ENCODE measurements at regions not wholly inside any gene's neighbourhood (a gene's known extent, or its start where the extent isn't known, plus 50 kb on each side); places are given as distances from the start of the nearest gene placed in this dataset.
"Not testable (repeated sequence)": the region's sequence is repeated elsewhere in the genome, so short reads cannot be mapped to it uniquely, and the experiment has no call there.

DNA sequence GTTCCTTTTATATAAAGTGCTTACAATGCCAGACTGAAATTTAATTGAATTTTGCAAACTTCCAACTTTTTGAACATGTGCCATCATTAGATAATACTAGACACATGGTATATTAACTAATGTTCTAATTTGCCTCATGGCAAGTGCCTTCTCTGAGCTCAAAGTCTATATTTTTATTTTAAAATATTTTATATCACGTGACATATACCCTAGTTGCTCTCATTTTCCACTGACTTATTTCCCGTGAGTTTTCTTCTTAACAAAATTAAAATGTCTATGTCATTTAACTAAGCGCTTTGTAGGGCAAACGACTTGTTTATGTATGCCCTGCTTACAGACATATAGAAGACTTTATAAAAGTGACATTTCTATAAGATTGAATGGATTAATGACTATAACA lies 509.6 kb upstream of the SYT4 start:
- H2AFZ ChIP-seq (ENCODE audit: insufficient read depth, low read length, poor library complexity): no peak overlapping the region
- H4K91ac ChIP-seq (ENCODE audit: low read depth, low read length): no peak overlapping the region
- no peak overlapping the region for H3K4me2 ChIP-seq (ENCODE audit: low read length)
- no peak overlapping the region for H3K27ac ChIP-seq (ENCODE audit: low read depth, low read length)
- H2BK120ac ChIP-seq (ENCODE audit: insufficient read depth, low read length, poor library complexity): no peak overlapping the region
- H3K36me3 ChIP-seq (ENCODE audit: control insufficient read depth in 1 of 2, insufficient read depth in 2 of 2, low read length in 2 of 2): no peaks in the 10 kb centered on the region
- H3K14ac ChIP-seq (ENCODE audit: low read length): no peak overlapping the region
- no peak overlapping the region for H3K4me3 ChIP-seq (ENCODE audit: low read depth, low read length)
- no CpG with 5 or more reads among the region's 4 CpGs for WGBS (ENCODE audit: extremely low coverage, insufficient coverage, insufficient read length)
- no peak overlapping the region for H2BK12ac ChIP-seq (ENCODE audit: low read length)
- H3K23ac ChIP-seq (ENCODE audit: low read length): no peak overlapping the region
- H3K9me3 ChIP-seq (ENCODE audit: insufficient read depth, low read depth, low read length): no peaks in the 10 kb centered on the region
- H3K18ac ChIP-seq (ENCODE audit: low read length): no peak overlapping the region
- no peak overlapping the region for H2BK5ac ChIP-seq (ENCODE audit: low read depth, low read length, poor library complexity)
- no peaks in the 10 kb centered on the region for H3K79me2 ChIP-seq (ENCODE audit: control insufficient read depth, insufficient read depth, low read length, poor library complexity)
- DNase-seq: no peak
- no peaks in the 10 kb centered on the region for H3K79me1 ChIP-seq (ENCODE audit: low read length)
- H3K9ac ChIP-seq (ENCODE audit: low read length): no peak overlapping the region
- H3K4me1 ChIP-seq (ENCODE audit: control insufficient read depth in 1 of 2, insufficient read depth in 2 of 2, low read length in 2 of 2): no peaks in the 10 kb centered on the region
- H2AK5ac ChIP-seq (ENCODE audit: low read length): no peak overlapping the region
- no peak overlapping the region for H4K12ac ChIP-seq (ENCODE audit: low read depth, low read length)
- no peak overlapping the region for H3K4ac ChIP-seq (ENCODE audit: low read depth, low read length)
- H4K8ac ChIP-seq (ENCODE audit: low read depth, low read length): no peak overlapping the region
- H3K27me3 ChIP-seq (ENCODE audit: insufficient read depth, low read length): no peaks in the 10 kb centered on the region

DNA sequence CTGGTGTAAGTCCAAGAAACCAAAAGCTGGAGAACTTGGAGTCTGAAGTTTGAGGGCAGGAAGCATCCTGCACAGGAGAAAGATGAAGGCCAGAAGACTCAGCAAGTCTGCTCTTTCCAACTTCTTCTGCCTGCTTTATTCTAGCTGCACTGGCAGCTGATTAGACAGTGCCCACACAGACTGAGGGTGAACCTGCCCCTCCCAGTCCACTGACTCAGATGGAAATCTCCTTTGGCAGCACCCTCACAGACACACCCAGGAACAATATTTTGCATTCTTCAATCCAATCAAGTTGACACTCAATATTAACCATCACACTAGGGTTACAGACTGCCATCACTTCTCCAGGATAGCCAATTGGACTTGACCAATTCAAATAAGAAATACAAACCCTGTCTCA lies 510.4 kb upstream of the SYT4 start:
- not testable (repeated sequence) for H3K4ac ChIP-seq (ENCODE audit: low read depth, low read length)

GRCh38 chr18:43789234-43790000 lies 512.1 kb upstream of the SYT4 start:
- H3K4me3 ChIP-seq (ENCODE audit: low read depth, low read length): no peak overlapping the region
- no peak overlapping the region for H3K23ac ChIP-seq (ENCODE audit: low read length)
- no peaks in the 10 kb centered on the region for H3K79me2 ChIP-seq (ENCODE audit: control insufficient read depth, insufficient read depth, low read length, poor library complexity)
- no peak overlapping the region for H3K4me2 ChIP-seq (ENCODE audit: low read length)
- H3K14ac ChIP-seq (ENCODE audit: low read length): no peak overlapping the region
- H3K27me3 ChIP-seq (ENCODE audit: insufficient read depth, low read length): no peaks in the 10 kb centered on the region
- H3K27ac ChIP-seq (ENCODE audit: low read depth, low read length): no peak overlapping the region
- no peak overlapping the region for H3K9ac ChIP-seq (ENCODE audit: low read length)
- no peak overlapping the region for H4K8ac ChIP-seq (ENCODE audit: low read depth, low read length)
- H3K9me3 ChIP-seq (ENCODE audit: insufficient read depth, low read depth, low read length): no peaks in the 10 kb centered on the region
- H2AFZ ChIP-seq (ENCODE audit: insufficient read depth, low read length, poor library complexity): no peak overlapping the region
- H2BK120ac ChIP-seq (ENCODE audit: insufficient read depth, low read length, poor library complexity): no peak overlapping the region
- no peak overlapping the region for H4K91ac ChIP-seq (ENCODE audit: low read depth, low read length)
- no peaks in the 10 kb centered on the region for H3K36me3 ChIP-seq (ENCODE audit: control insufficient read depth in 1 of 2, insufficient read depth in 2 of 2, low read length in 2 of 2)
- H3K79me1 ChIP-seq (ENCODE audit: low read length): no peaks in the 10 kb centered on the region
- no peak overlapping the region for H2BK12ac ChIP-seq (ENCODE audit: low read length)
- H2AK5ac ChIP-seq (ENCODE audit: low read length): no peak overlapping the region
- WGBS (ENCODE audit: extremely low coverage, insufficient coverage, insufficient read length): no CpG with 5 or more reads among the region's 3 CpGs
- H3K4ac ChIP-seq (ENCODE audit: low read depth, low read length): no peak overlapping the region
- no peaks in the 10 kb centered on the region for H3K4me1 ChIP-seq (ENCODE audit: control insufficient read depth in 1 of 2, insufficient read depth in 2 of 2, low read length in 2 of 2)
- H4K12ac ChIP-seq (ENCODE audit: low read depth, low read length): no peak overlapping the region
- H2BK5ac ChIP-seq (ENCODE audit: low read depth, low read length, poor library complexity): no peak overlapping the region
- no peak overlapping the region for H3K18ac ChIP-seq (ENCODE audit: low read length)
- DNase-seq: no peak

More for the DNA sequence above, 510.4 kb upstream of the SYT4 start:
- not testable (repeated sequence) for H3K9me3 ChIP-seq (ENCODE audit: insufficient read depth, low read depth, low read length); H3K18ac ChIP-seq (ENCODE audit: low read length); H3K4me2 ChIP-seq (ENCODE audit: low read length); H3K23ac ChIP-seq (ENCODE audit: low read length); H4K12ac ChIP-seq (ENCODE audit: low read depth, low read length); H4K8ac ChIP-seq (ENCODE audit: low read depth, low read length); H3K36me3 ChIP-seq (ENCODE audit: control insufficient read depth in 1 of 2, insufficient read depth in 2 of 2, low read length in 2 of 2); H3K79me1 ChIP-seq (ENCODE audit: low read length); H3K79me2 ChIP-seq (ENCODE audit: control insufficient read depth, insufficient read depth, low read length, poor library complexity); H2AFZ ChIP-seq (ENCODE audit: insufficient read depth, low read length, poor library complexity); H3K4me3 ChIP-seq (ENCODE audit: low read depth, low read length); H3K14ac ChIP-seq (ENCODE audit: low read length); H3K27ac ChIP-seq (ENCODE audit: low read depth, low read length); DNase-seq; H2AK5ac ChIP-seq (ENCODE audit: low read length); H4K91ac ChIP-seq (ENCODE audit: low read depth, low read length); H3K9ac ChIP-seq (ENCODE audit: low read length); H2BK12ac ChIP-seq (ENCODE audit: low read length); H3K27me3 ChIP-seq (ENCODE audit: insufficient read depth, low read length); H3K4me1 ChIP-seq (ENCODE audit: control insufficient read depth in 1 of 2, insufficient read depth in 2 of 2, low read length in 2 of 2); H2BK120ac ChIP-seq (ENCODE audit: insufficient read depth, low read length, poor library complexity); H2BK5ac ChIP-seq (ENCODE audit: low read depth, low read length, poor library complexity)

DNA sequence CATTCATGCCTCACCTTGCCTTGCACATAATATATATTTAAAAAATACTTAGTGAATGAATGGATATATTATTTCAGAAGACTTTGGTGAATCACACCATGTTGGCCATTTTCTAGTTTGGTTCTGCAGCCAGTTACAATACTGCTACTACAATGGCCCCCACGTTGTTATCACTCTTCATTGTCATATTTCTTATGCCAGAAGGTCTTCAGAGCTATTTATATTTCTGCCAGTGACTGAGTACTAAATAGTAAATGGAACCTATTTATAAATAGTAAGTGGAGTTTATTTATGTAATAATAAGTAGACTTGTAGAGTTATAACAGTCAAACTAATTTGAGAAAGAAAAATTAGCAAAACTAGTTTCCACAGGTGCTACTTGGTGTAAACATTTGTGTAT lies 516.6 kb upstream of the SYT4 start:
- WGBS (ENCODE audit: extremely low coverage, insufficient coverage, insufficient read length): no CpG with 5 or more reads among the region's 1 CpG
- no peak overlapping the region for H3K18ac ChIP-seq (ENCODE audit: low read length)
- no peak overlapping the region for H2AFZ ChIP-seq (ENCODE audit: insufficient read depth, low read length, poor library complexity)
- no peak overlapping the region for H2AK5ac ChIP-seq (ENCODE audit: low read length)
- H3K4ac ChIP-seq (ENCODE audit: low read depth, low read length): no peak overlapping the region
- no peaks in the 10 kb centered on the region for H3K9me3 ChIP-seq (ENCODE audit: insufficient read depth, low read depth, low read length)
- no peak for DNase-seq
- no peak overlapping the region for H2BK120ac ChIP-seq (ENCODE audit: insufficient read depth, low read length, poor library complexity)
- H3K14ac ChIP-seq (ENCODE audit: low read length): no peak overlapping the region
- no peaks in the 10 kb centered on the region for H3K27me3 ChIP-seq (ENCODE audit: insufficient read depth, low read length)
- no peak overlapping the region for H2BK5ac ChIP-seq (ENCODE audit: low read depth, low read length, poor library complexity)
- H4K8ac ChIP-seq (ENCODE audit: low read depth, low read length): no peak overlapping the region
- H2BK12ac ChIP-seq (ENCODE audit: low read length): no peak overlapping the region
- no peak overlapping the region for H3K4me2 ChIP-seq (ENCODE audit: low read length)
- H3K27ac ChIP-seq (ENCODE audit: low read depth, low read length): no peak overlapping the region
- no peak overlapping the region for H4K91ac ChIP-seq (ENCODE audit: low read depth, low read length)
- no peaks in the 10 kb centered on the region for H3K79me1 ChIP-seq (ENCODE audit: low read length)
- no peaks in the 10 kb centered on the region for H3K79me2 ChIP-seq (ENCODE audit: control insufficient read depth, insufficient read depth, low read length, poor library complexity)
- no peak overlapping the region for H3K9ac ChIP-seq (ENCODE audit: low read length)
- H3K23ac ChIP-seq (ENCODE audit: low read length): no peak overlapping the region
- H3K4me1 ChIP-seq (ENCODE audit: control insufficient read depth in 1 of 2, insufficient read depth in 2 of 2, low read length in 2 of 2): no peaks in the 10 kb centered on the region
- no peaks in the 10 kb centered on the region for H3K36me3 ChIP-seq (ENCODE audit: control insufficient read depth in 1 of 2, insufficient read depth in 2 of 2, low read length in 2 of 2)
- no peak overlapping the region for H3K4me3 ChIP-seq (ENCODE audit: low read depth, low read length)
- H4K12ac ChIP-seq (ENCODE audit: low read depth, low read length): no peak overlapping the region

All from trophoblast cell (in vitro differentiated cells and primary cell).